LoVo (cell line): ENCODE measurements at regions not wholly inside any gene's neighbourhood (a gene's known extent, or its start where the extent isn't known, plus 50 kb on each side); places are given as distances from the start of the nearest gene placed in this dataset.
A peak's percentile ranks its signal among the peaks of the same experiment; 100 is the strongest.
"Not testable (repeated sequence)": the region's sequence is repeated elsewhere in the genome, so short reads cannot be mapped to it uniquely, and the experiment has no call there.

ENCODE experiments used
- DNase-seq: peaks from one replicate; pipeline ENCODE4 v3.0.0-alpha.2; 2016; ENCODE audit warnings: low spot score

DNA sequence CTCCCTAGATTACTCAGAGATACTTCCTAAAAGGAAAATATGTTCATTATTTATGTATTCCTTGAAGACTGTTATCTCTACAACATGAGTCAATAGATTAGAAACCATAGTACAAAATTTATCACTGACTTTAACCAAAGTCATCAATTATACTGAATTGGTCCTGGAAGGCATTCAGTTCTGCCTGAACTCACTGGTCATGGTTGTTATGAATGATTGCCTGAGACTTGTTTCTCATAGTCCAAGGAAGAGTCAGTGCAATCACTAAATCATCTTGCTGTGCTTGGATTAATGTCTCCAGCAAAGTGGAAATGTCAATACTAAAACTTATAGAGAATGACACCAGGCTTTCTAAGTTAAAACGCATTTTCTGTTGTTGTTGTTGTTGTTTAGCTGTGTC is 878.6 kb upstream of the MANEA start:
- no peak for DNase-seq

DNA sequence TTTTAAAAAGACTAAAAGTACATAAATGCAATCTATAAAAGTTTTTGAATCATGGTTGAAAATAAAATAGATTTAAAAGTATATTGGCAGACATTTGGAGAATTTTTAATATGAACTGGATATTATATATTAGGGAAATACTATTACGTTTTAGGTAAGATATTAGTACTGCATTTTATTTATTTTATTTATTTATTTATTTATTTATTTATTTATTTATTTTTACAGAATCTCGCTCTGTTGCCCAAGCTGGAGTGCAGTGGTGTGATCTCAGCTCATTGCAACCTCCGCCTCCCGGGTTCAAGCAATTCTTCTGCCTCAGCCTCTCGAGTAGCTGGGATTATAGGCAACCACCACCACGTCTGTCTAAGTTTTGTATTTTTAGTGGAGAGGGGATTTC is 890.1 kb upstream of the MANEA start:
- DNase-seq = not testable (repeated sequence)

DNA sequence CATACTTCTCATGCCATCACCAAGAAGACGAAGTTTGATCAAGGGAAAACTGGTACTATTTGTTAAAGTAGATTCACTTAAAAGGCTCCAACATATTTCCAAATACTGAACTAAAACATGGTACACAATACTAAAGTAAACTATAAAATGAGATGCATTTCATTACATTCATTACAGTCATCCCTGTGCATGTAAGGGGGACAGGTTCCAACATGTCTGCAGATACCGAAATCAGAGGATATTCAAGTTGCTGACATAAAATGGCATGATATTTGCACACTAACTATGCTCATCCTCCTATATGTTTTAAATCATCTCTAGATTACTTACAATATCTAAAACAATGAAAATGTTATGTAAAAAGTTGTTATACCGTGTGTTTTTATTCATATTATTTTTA is 893.9 kb upstream of the MANEA start:
- DNase-seq = no peak

DNA sequence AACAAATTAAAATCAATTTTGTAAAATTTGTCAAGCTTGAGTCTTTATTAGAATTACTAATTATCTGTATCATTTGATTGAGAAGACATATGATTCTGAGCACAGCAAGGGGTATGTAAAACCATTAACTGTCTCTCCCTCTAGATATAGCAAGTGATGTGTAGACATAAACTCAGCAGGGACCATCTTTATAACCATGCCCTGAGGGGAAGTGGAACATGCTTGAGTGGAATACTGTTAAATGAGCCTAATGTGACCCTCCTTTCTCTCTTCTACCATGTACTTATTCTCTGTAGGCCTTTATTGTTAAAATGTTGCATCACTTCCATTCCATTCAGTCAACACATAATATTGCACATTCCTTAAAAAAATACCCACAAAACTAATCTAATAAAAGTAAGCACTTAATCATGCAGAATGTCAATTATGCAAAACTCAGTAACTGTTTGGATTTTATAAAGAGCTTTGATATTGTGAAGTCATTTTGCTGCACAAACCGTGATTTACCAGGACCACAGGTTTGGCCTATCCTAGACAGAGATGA is 896.6 kb upstream of the MANEA start:
- DNase-seq = no peak

DNA sequence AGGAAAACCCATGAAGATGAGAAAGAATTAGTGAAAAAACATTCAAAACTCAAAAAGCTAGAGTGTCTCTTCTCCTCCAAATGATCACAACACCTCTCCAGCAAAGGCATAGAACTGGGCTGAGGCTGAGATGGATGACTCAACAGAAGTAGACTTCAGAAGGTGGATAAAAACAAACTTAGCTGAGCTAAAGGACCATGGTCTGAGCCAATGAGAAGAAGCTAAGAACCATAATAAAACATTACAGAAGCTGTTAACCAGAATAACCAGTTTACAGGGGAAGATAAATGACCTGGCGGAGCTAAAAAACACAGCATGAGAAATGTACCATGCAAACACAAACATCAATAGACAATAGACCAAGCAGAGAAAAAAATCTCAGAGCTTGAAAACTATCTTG is 904.1 kb upstream of the MANEA start:
- no peak for DNase-seq

DNA sequence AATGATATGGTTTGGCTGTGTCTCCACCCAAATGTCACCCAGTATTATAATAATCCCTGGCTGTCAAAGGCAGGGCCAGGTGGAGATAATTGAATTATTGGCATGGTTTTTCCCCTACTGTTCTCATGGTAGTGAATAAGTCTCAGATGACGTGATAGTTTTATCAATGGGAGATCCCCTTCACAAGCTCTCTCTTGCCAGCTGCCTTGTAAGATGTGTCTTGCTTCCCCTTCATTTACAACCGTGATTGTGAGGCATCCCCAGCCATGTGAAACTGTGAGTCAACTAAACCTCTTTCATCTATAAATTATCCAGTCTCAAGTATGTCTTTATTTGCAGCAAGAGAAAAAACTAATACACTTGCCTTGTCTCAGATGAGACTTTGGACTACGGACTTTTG is 907.3 kb upstream of the MANEA start:
- no peak for DNase-seq

DNA sequence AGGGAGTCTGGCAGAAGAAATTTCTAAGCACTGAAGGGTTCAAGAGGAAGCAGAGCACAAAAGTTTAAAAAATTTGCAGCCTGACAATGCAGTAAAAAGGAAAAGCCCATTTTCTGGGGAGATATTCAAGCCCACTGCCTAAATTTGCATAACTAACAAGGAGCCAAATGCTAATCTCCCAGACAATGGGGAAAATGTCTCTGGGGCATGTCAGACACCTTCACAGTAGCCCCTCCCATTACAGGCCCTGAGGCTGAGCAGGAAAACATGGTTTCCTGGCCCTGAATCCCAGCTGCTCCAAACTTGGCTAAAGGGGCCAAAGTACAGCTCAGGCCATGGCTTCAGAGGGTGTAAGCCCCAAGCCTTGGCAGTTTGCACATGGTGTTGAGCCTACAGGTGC is 908.5 kb upstream of the MANEA start:
- DNase-seq = no peak

DNA sequence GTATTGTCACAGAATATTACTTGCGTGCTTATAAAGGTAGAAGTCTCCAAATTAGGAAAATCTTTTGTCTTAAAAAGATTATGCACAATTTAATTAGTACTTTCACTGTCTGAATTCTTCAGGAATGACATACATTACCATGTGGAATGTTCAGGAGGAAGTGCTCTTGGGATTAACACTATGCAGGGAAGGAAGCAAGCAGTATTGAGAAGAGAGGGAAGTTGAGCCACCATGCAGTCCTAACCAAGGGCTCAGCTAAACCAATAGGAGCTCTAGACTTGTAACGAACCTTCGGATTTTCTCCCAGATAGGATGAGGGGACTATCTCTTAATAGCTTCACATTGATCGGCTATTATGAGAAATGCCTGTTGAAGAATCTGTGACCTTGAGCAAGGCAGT is 918.4 kb upstream of the MANEA start:
- DNase-seq = no peak

DNA sequence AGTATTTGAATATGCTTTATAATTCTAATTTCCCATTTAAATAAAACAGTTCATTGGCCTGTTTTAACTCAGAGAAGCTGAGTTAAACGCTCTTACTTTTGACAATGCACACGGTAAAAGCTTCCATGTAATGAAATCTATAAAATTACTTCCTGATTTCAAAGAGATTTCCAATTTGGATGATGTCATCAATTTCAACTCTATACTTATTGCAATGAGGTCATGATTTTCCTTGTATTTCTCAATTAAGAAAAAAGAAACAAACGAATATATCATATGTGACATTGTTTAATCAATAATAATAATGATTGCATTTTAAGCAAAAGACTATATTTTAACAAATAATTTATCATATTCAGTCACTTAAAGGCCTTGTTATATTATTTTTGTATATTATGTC is 926.1 kb upstream of the MANEA start:
- no peak for DNase-seq

DNA sequence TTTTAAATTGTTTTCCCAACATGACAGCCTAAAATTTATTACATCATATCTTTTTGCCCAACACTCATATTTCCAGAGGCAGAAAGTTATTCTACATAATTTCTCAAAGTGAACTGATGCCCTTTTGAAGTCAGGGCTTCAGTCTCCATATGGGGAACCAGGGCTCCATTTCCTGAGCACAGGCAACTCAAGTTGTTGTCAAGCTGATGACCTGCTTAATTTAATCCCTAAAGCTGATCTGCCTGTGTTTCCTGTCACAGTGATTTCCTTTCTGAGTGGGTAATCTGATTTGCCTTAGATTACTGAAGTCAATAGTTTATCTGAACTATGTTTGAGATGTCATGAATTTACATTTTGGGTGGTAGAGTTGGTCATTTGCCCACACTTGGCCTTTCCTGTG is 932.1 kb upstream of the MANEA start:
- DNase-seq = no peak

DNA sequence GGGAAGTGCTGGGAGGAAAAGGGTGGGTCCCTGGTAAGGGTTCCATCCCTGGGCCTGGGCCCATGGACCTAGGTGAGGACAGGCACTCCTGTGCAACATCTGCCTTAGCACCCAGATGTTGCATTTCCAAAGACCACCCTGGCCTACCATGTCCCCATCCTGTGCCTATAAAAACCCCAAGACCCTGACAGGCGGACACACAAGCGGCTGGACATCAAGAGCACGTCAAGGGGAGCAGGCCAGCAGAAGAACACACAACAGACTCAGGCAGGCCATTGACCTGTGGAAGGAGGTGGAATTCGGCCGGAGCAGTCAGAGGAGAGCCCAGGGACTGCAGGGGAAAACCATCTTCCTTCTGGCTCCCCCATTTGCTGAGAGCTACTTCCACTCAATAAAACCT is 937.8 kb upstream of the MANEA start:
- no peak for DNase-seq

DNA sequence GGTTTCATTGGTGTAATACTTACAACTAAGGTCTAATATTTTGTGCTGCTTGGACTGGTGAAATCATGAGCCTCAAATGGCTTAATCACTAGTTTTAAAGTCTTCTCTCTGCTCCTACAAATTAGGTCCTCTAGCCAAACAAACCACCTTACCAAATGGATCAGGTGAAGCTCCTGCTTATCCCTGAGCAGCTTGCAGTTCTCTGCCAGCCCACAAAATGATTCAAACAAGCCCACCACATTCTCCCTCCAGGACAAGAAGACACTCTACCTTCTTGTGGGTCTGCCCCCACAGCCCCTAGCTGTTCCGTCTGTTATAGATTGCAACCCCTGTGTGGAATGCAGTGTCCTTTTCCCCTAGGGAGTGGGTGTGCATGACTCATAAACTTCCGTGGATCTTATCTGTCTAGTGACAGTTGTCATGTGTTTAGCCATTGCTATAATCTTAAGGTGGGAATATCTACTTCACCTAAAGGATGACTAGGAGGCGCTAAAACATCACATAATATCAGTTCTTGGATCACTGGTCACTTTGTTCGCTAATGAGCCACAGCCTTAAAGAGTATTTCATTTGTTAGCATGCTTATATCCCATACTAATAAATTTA is 940.5 kb upstream of the MANEA start:
- DNase-seq = peak; percentile 22

DNA sequence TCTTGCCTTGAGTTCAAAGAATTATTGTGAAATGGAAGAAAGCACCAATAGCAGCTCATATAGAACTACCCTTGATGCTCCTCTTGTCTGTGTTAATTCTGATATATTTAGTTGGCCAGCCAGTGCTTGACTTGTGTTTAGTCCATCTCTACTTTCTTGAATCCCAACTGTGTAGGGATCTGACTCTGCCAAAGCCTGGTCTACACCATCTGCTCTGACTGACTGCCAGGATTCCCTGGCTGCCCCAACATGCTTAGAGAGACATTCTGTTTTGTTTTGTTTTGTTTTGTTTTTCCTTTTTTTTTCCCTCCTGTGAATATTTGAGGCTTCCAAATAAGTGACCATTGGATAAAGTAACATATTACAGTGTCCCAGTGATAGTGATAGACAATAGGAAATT is 953.7 kb upstream of the MANEA start:
- no peak for DNase-seq

DNA sequence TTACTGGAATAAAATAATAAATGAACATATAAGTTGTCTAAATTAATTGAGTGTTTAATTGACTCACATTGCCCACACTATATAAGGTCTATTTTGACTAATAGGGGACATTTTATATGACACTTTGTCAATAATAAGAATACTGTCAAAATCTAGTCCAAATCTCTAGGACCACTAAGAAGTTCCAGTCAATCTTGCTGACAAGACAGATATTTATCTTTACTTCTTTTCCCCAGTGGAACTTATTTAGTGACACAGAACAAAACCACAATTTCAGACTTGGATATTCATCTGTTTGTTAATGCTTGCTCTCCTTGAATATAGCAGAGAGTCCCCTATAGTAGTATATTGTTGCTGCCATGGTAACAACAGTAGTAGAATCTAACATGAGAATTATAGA is 954.6 kb upstream of the MANEA start:
- DNase-seq = no peak

DNA sequence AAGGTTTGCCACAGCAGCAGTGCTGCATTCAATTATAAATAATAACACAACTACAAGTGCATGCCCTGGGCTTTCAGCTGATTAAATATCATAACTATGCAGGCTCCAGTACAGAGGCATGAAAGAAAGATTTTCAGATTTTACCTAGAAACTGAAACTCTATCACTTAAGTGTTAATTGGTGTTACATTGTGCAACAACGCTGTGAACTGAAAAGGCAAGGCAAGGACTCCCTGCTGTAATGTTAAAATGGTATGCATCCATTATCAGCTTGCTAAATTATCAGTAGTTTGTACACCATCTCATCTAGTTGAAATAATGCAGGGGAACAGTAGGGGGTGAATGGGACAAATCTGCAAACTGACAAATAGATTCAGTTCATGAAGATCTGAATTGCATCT is 976.7 kb upstream of the MANEA start:
- DNase-seq = no peak

DNA sequence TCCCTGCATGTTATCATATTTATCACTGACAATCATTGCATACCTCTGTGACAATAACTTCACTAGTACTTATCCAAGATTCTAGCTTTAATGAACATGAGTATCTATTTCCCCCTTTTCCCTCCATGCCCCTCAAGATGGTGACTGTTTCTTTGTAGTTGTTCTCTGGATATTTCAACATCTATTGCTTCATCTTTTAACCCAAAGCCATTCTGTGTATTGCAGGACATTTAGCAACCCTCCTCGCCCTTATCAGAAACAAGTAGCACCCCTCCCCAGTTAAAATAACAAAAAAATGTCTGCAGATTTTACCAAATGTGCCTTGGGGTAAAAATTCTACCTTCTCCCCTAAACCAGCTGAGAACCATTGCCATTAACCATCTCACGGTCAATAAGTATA is 979.8 kb upstream of the MANEA start:
- no peak for DNase-seq

DNA sequence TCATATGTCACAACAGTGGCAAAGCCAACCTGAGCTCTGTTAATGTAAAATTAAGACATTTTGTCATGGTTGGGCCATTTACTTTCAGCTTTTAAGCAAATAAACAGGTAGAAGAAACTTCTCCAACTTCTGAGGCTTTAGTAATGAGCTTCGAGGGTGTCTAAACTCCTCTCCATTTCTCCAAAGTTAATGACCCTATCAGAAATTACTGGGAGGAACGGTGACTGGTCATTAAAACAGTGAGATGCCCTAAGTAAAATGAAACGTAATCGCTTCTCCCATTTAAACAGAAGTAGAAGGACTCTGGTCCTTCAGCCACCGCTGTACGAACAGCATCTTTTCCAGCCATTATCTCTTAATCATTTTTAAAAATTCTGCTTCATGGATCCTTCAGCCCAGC is 986.9 kb upstream of the MANEA start:
- no peak for DNase-seq

DNA sequence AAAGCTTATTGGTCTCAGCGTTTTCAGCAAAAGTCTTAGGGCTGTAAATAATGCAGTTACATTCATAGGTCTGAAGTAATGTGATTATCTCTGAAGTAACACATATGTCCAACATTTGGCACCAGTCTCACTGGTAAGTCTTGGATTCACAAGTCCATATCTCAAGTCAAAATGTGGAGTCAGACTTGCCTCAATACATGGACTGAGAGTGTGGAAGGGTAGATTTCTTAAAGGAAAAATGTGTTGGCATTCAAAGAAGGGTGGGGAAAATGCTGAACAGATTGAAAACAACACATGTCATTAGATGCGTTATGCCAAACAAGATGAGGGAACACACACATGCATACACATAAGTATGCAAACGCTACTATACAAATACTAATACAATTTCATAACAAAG is 989.0 kb upstream of the MANEA start:
- no peak for DNase-seq

DNA sequence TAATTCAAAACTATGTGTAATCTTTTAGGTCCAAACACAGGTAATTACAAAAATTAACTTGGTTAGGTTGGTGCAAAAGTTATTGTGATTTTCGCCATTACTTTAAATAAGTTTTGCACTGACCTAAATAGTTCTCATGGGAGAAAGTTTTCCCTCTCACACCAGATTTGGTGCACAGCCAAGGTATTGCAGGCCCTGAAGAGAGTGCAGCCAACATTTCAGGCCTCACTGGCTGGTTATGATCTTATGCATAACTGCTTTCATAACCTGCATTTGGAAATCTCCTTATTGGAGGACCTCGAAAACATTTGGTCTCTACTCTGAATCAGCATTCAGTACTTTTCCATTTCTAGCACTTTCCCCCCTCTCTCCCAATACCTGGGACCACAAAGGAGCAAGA is 993.1 kb upstream of the MANEA start:
- no peak for DNase-seq

DNA sequence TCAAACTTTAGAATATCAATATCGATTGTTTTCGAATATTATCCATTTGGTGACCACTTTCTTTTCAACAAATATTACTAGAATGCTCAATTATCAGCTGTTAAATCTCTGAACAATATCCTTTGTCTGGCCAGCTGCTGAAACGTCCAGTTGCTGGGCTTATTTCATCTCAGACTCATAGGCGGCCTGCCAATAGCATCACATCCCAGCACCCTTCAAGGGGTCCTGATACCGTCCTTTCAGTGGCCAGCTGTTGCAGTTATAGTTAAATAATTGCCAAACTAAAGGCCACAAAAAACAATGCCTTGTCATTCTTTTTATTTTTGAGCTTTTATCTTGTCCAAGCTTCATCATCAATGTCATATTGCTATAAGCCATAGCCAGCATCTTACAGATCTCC is 1006.8 kb upstream of the MANEA start:
- DNase-seq = no peak

DNA sequence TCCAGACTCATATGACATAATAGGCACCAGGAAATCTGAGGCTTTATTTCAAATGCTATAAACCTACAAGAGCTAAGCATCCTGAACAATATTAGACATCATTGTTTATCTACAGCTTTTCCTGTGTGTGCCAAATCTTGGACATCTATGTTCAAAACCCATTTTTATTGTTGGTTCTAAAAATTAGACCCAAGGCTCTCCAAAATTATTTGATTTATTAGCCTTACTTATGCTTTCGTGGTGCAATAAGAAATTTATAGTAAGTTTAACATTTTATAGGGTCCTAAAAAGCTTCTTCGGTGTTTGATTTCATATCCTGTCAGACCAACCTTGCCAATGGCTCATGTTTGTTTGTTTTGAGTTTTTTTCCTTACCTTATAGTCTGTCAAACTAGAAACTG is 1014.5 kb upstream of the MANEA start:
- DNase-seq = no peak

DNA sequence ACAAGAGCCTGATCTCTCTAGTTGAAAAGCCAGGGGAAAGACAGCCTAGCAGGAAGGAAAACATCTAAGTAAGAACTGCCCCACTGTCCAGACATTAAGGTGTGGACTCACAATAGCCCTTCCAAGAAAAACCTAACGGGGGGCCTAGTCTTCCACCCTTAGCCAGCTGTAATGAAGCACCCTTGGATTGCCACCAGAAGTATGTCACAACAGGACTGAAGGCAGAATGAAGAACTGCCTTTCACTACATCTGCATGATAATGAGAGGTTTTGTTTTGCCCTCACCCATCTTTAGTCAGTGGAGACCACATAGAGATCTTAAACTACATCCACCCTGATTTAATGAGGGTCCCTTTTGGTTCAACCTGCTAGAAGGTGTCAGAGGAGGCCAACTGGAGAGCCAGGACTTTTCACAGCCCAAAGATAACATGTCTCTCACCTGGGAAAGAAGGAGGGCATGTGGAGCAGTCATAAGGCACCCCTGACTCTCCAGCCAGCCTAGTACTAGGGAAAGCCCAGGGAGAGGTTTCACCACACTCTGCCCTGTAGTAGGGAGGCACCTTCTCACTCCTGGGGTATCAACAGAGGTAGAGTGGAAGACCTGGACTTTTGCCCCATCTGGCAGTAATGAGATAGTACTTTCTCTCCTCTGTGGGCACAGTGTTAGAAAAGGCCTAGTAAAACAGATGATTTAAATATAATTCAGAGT is 1017.4 kb upstream of the MANEA start:
- DNase-seq = no peak

DNA sequence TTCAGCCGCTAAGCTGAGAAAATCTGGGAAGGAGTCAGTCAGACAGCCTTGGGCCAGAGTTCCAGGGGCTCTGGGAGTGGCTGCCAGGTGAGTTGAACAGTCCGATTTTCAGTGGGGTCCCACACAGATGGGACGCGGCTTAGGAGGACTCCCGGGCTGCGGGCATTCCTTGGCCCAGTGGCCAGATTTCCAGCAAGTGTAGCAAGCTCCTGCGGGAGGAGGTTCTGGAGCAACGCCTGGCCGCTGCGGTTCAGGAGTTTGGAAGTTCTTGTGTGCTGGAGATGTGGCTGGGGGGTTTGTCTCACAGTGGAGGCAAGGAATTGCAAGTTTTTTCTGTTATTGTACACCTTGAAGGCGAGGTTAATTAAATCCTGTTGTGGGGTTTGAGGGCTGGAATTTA is 1020.1 kb upstream of the MANEA start:
- DNase-seq = not testable (repeated sequence)

DNA sequence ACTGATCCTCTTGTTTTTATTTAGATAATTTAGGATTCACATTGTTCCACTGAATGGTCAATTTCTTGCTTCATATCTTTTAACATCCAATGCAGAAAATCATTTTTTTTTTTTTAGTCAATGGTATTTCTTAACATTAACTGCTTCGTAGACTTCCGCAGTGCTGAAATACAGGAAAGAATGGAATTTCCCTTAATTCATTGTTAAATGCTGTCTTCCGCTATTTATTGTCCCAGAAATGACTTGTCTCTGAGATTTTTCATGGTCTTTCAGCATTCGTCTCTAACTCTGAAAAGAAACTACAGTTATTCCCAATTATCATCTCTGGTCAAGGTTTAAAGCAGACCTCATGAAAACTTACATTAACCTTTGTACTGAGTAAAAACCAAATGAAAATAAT is 1029.1 kb upstream of the MANEA start:
- no peak for DNase-seq
